K562 (cell line): ENCODE measurements at regions not wholly inside any gene's neighbourhood (a gene's known extent, or its start where the extent isn't known, plus 50 kb on each side); places are given as distances from the start of the nearest gene placed in this dataset.

Source experiments
- ATAC-seq: fragments of 200-7000 bp; cut with Tn5 transposase; 3 replicates; pipeline ENCODE4 v1.9.1; 2020; ENCODE audit warnings: moderate library complexity
- BruUV-seq: library from RNA; stranded (reverse); fragments of 400-500 nt; replicated peaks from 2 replicates; lab custom pipeline; 2021; lab: Mats Ljungman, UMichigan
- CTCF ChIA-PET: fragments of 300-600 bp; formaldehyde crosslinking; extraction: SDS; loops from one replicate; lab custom pipeline; 2021; ENCODE audit warnings: low intra/inter-chr PET ratio; lab: Yijun Ruan, JAX
- POLR2A ChIA-PET: fragments of 300-600, 350-650 bp; sonication (Branson Sonifier 250); formaldehyde crosslinking; extraction: SDS; loops from one replicate; lab custom pipeline; 2021; ENCODE audit warnings: antibody characterized with exemption, inconsistent platforms; lab: Yijun Ruan, JAX
- DNase-seq, 4 experiments: peaks; one replicate each; pipeline versions ENCODE4 v3.0.0 to v3.0.0-alpha.2; 2011 to 2018; ENCODE audit warnings: low spot score in 3 of 4, mixed read lengths in 3 of 4; ENCODE audit errors: extremely low read depth in 1 of 4
- FAIRE-seq: peaks from 2 replicates; lab custom pipeline; 2011; peaks lifted over from hg19 to GRCh38; lab: Jason Lieb, UNC
- H2AFZ ChIP-seq: 2 replicates; pipeline ENCODE4 v1.6.0; 2011; ENCODE audit warnings: low read depth, low read length, control low read depth, inconsistent platforms
- H3K27ac ChIP-seq: fragments of 200-600 bp; 3 replicates; pipeline ENCODE4 v1.8.0; 2011; ENCODE audit warnings: low read depth, mild to moderate bottlenecking, control low read depth, inconsistent platforms, low read length, moderate library complexity, mixed read lengths; ENCODE audit errors: extremely low read depth
- H3K27me3 ChIP-seq, 2 experiments: fragments of 300-600 bp in 1 of 2; 2 replicates in 1 of 2; 3 replicates in 1 of 2; pipeline versions ENCODE4 v1.6.0 to v1.8.0; 2011; ENCODE audit warnings: inconsistent platforms in 2 of 2, low read length in 2 of 2, mild to moderate bottlenecking in 1 of 2, mixed read lengths in 1 of 2, moderate library complexity in 1 of 2; ENCODE audit not compliant: control insufficient read depth in 2 of 2, insufficient read depth in 2 of 2
- H3K36me3 ChIP-seq: fragments of 300-600 bp; 3 replicates; pipeline ENCODE4 v1.8.0; 2011; ENCODE audit warnings: mild to moderate bottlenecking, low read length, inconsistent platforms; ENCODE audit not compliant: control insufficient read depth, insufficient read depth
- H3K4me1 ChIP-seq, 2 experiments: fragments of 200-600 bp in 1 of 2; replicated peaks in 1 of 2; 2 replicates in 1 of 2; 3 replicates in 1 of 2; pipeline versions ENCODE4 v1.5.1 to v1.8.0; 2011; ENCODE audit warnings: inconsistent platforms in 2 of 2, low read length in 2 of 2, mild to moderate bottlenecking in 1 of 2, mixed read lengths in 1 of 2, moderate library complexity in 1 of 2; ENCODE audit not compliant: control insufficient read depth in 2 of 2, insufficient read depth in 2 of 2
- H3K4me2 ChIP-seq: 2 replicates; pipeline ENCODE4 v1.6.1; 2011; ENCODE audit warnings: low read length, control low read depth, inconsistent platforms, mixed read lengths; ENCODE audit not compliant: insufficient read depth
- H3K4me3 ChIP-seq: fragments of 200-600 bp; sonication (generic), shearing (Covaris generic); 2 replicates; pipeline ENCODE4 v1.5.1; 2016; ENCODE audit warnings: control low read depth, inconsistent platforms
- H3K79me2 ChIP-seq: fragments of 200-600 bp; 3 replicates; pipeline ENCODE4 v1.8.0; 2011; ENCODE audit warnings: low read length, inconsistent platforms; ENCODE audit not compliant: control insufficient read depth, insufficient read depth
- H3K9ac ChIP-seq, 2 experiments: 2 replicates each; pipeline versions ENCODE4 v1.6.0 to v1.6.1; 2011; ENCODE audit warnings: low read depth in 2 of 2, low read length in 2 of 2, control low read depth in 1 of 2, inconsistent platforms in 1 of 2, mild to moderate bottlenecking in 1 of 2, mixed read lengths in 1 of 2; ENCODE audit not compliant: insufficient read depth in 1 of 2
- H3K9me1 ChIP-seq: one replicate; pipeline ENCODE4 v1.6.0; 2011; ENCODE audit warnings: inconsistent platforms, mild to moderate bottlenecking, low read length, moderate library complexity; ENCODE audit not compliant: control insufficient read depth, insufficient read depth
- H3K9me3 ChIP-seq: replicated peaks from 2 replicates; pipeline ENCODE4 v1.5.1; 2011; ENCODE audit warnings: low read depth, low read length, inconsistent platforms; ENCODE audit not compliant: control insufficient read depth, insufficient read depth
- H4K20me1 ChIP-seq: replicated peaks from 2 replicates; pipeline ENCODE4 v1.6.1; 2011; ENCODE audit warnings: low read length, inconsistent platforms, mixed read lengths; ENCODE audit not compliant: control insufficient read depth, insufficient read depth
- ETS1 ChIP-seq: conservative IDR thresholded peaks from 2 replicates; pipeline ENCODE4 v1.6.1; 2011; ENCODE audit warnings: low read depth, mild to moderate bottlenecking, low read length; ENCODE audit not compliant: control insufficient read depth
- GTF2B ChIP-seq: IDR thresholded peaks from 2 replicates; pipeline ENCODE4 v1.6.1; 2011; ENCODE audit not compliant: insufficient read length; ENCODE audit errors: extremely low read depth
- NUFIP1 ChIP-seq: fragments of 450-650 bp; IDR thresholded peaks from 2 replicates; pipeline ENCODE4 v1.6.1; 2018; ENCODE audit not compliant: partially characterized antibody
- POLR2A ChIP-seq: fragments of 450-650 bp; conservative IDR thresholded peaks from 2 replicates; pipeline ENCODE4 v1.6.1; 2016
- RAD21 ChIP-seq, 2 experiments: fragments of 250-450 bp in 1 of 2; fragments of 450-650 bp in 1 of 2; sonication (Bioruptor Pico) in 1 of 2; formaldehyde crosslinking in 1 of 2; IDR thresholded peaks in 1 of 2; conservative IDR thresholded peaks in 1 of 2; 2 replicates each; pipeline versions ENCODE4 v1.4.0 to v1.8.0; 2020 to 2022; ENCODE audit warnings: mild to moderate bottlenecking in 2 of 2, moderate library complexity in 1 of 2
- ZFX ChIP-seq: sonication (generic); formaldehyde crosslinking; IDR thresholded peaks from 2 replicates; pipeline ENCODE4 v1.8.0; 2022; ENCODE audit warnings: mild to moderate bottlenecking, missing genetic modification reagents, moderate library complexity
- WGBS: fragments of 100-300 bp; shearing (Covaris generic); methylation state at CpG from one replicate; pipeline ENCODE4 v1.1.6; 2016; ENCODE audit warnings: low coverage, mixed read lengths; ENCODE audit not compliant: insufficient coverage; ENCODE audit errors: missing lambda C conversion rate; 5-methylcytosine and 5-hydroxymethylcytosine counted together
- in situ Hi-C: fragments of 300-500 bp; cut with MboI; formaldehyde crosslinking; loops from 4 replicates; pipeline ENCODE4 v1.15.0; 2018; ENCODE audit warnings: inconsistent platforms, mixed read lengths
- intact Hi-C: fragments of 100-400 bp; cut with micrococcal nuclease; formaldehyde crosslinking; loops from 2 replicates; pipeline ENCODE4 v1.14.2; 2022

GRCh38 chr13:78228940-78229339 lies 310.3 kb upstream of the EDNRB start:
- WGBS = 0% methylated on average over 4 of the region's 4 CpGs

More at GRCh38 chr13:78228940-78229339, 310.3 kb upstream of the EDNRB start:
- Histone ChIP-seq H4K20me1 (no peaks in the 10 kb centered on the region), H3K4me3 (no peak overlapping the region), H3K36me3 (no peaks in the 10 kb centered on the region), H3K4me2 (no peak overlapping the region), H3K4me1 (no peaks in the 10 kb centered on the region), H3K9me1 (no peaks in the 10 kb centered on the region), H3K27me3 (no peaks in the 10 kb centered on the region), H3K27ac (no peak overlapping the region), H3K9me3 (no peaks in the 10 kb centered on the region; the same call in 1 of the 2 replicates), H3K79me2 (no peaks in the 10 kb centered on the region), H2AFZ (no peak overlapping the region), H3K9ac (no peak overlapping the region)
- no peak for ATAC-seq
- DNase-seq = no peak
- intact Hi-C loops = no loop called here
- BruUV-seq = no TSS peak
- CTCF ChIA-PET = no interaction called here
- TF ChIP-seq GTF2B (no peak), POLR2A (no peak), ZFX (CRISPR knock-in tag) (no peak), RAD21 (CRISPR knock-in tag; conservative IDR thresholded peaks at IDR 0.05 in 1 of 2, IDR thresholded peaks at IDR 0.05 in 1 of 2) (no peak), ETS1 (no peak), NUFIP1 (no peak)
- in situ Hi-C loops = no loop called here
- FAIRE-seq = no peak
- POLR2A ChIA-PET = no interaction called here
